ENCODE measurements at regions not wholly inside any gene's neighbourhood (a gene's known extent, or its start where the extent isn't known, plus 50 kb on each side); places are given as distances from the start of the nearest gene placed in this dataset.

DNA sequence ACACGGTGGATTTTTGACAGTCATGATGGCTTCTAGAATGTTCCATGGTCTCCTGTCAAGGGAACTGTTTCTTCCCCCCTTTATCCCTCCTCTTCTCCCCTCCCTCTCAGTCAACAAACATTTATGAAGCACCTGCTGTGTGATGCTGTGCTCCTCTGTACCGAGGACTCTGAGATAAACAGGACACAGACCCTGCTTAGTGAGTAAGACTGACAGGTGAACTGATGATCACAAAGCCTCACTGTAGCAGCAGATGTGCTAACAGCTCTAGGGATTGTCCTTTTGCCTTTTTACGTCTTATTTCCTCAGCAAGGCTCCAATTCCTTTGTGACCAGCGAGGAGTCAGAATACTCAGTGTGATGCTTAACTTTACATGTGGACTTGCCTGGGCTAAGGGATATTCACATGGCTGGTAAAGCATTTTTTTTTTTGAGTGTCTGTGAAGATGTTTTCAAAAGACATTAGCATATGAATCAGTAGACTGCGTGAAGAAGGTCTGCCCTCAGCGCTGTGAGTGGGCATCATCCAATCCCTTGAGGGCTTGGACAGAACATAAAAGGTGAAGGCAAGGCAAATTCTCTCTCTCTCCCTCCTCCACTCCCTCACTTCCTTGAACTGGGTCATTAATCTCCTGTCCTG, 170.1 kb downstream of the ADRA2A start:
- H3K27ac ChIP-seq = no peak overlapping the region
- TF ChIP-seq, protein P1, sequence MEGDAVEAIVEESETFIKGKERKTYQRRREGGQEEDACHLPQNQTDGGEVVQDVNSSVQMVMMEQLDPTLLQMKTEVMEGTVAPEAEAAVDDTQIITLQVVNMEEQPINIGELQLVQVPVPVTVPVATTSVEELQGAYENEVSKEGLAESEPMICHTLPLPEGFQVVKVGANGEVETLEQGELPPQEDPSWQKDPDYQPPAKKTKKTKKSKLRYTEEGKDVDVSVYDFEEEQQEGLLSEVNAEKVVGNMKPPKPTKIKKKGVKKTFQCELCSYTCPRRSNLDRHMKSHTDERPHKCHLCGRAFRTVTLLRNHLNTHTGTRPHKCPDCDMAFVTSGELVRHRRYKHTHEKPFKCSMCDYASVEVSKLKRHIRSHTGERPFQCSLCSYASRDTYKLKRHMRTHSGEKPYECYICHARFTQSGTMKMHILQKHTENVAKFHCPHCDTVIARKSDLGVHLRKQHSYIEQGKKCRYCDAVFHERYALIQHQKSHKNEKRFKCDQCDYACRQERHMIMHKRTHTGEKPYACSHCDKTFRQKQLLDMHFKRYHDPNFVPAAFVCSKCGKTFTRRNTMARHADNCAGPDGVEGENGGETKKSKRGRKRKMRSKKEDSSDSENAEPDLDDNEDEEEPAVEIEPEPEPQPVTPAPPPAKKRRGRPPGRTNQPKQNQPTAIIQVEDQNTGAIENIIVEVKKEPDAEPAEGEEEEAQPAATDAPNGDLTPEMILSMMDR (IDR thresholded peaks at IDR 0.05) = no peak
- no peak for ATAC-seq
- intact Hi-C loops (cut with DNase I) = no loop called here
- H3K4me1 ChIP-seq = no peaks in the 10 kb centered on the region
- DNase-seq = no peak
- no peaks in the 10 kb centered on the region for H3K27me3 ChIP-seq
- no peaks in the 10 kb centered on the region for H3K9me3 ChIP-seq
- no peak overlapping the region for H3K4me3 ChIP-seq
- H3K36me3 ChIP-seq = no peaks in the 10 kb centered on the region

DNA sequence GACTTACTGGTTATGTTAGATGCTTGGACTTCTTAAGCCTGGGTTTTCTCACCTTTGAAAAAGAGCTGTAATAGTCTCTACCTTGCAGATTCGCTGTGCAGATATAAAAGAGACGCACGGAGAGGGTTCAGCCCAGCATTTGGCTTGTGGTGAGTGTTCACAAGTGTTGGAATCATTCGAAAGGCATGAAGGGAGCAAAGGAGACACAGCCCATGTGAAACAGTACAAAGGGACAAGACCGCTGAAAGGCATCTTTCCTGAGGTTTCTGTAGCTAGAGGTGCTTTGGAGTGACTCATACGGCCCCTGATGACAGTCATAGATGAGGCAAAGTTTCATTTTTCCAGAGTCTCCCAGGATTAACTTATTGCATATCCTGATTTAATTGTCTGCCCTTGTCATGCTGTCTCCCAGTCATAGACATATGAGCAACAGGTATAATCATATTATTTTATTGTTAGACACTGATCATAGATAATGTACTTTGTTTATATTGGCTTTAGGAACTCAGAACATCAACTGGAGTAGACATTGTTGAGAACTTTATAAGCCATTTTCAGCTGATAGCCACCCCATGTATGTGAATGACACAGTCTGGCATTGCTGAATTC, 171.1 kb downstream of the ADRA2A start:
- no peak for ATAC-seq
- Histone ChIP-seq H3K4me3 (no peak overlapping the region), H3K36me3 (no peaks in the 10 kb centered on the region), H3K27me3 (no peaks in the 10 kb centered on the region), H3K9me3 (no peaks in the 10 kb centered on the region), H3K4me1 (no peaks in the 10 kb centered on the region), H3K27ac (no peak overlapping the region)
- DNase-seq = no peak
- intact Hi-C loops (cut with DNase I) = no loop called here
- TF ChIP-seq, protein P1 (IDR thresholded peaks at IDR 0.05) = no peak

DNA sequence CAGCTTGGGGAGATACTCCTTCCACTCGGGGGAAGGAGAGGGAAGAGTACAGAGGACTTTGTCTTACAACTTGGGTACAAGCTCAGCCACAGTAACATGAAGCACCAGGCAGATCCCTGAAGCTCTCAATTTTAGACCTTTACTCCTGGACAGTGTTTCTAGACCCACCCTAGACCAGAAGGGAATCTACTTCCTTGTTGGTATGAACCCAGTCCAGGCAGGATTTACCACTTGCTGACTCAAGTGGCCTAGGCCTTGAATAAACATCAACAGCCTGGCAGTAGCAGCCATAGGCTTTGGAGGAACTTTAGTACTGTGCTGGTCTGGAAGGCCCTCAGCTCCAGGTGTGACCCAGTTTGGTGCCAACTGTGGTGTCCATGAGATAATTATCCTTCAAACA, 173.1 kb downstream of the ADRA2A start:
- Histone ChIP-seq H3K27me3 (no peaks in the 10 kb centered on the region), H3K27ac (no peak overlapping the region), H3K4me1 (no peaks in the 10 kb centered on the region), H3K36me3 (no peaks in the 10 kb centered on the region), H3K9me3 (no peaks in the 10 kb centered on the region), H3K4me3 (no peak overlapping the region)
- TF ChIP-seq, protein P1 (IDR thresholded peaks at IDR 0.05) = no peak
- peak; percentile 18 for ATAC-seq
- intact Hi-C loops (cut with DNase I) = no loop called here
- DNase-seq = no peak

GRCh38 chr10:111261081-111261615, 184.3 kb downstream of the ADRA2A start:
- ATAC-seq (peak; percentile 44), DNase-seq (peak in 2 of 4 donors; percentile 2 to 52)
- no peaks in the 10 kb centered on the region for H3K4me1 ChIP-seq
- TF ChIP-seq, protein P1 (IDR thresholded peaks at IDR 0.05) = no peak
- H3K27me3 ChIP-seq = no peaks in the 10 kb centered on the region
- H3K36me3 ChIP-seq = no peaks in the 10 kb centered on the region
- no peak overlapping the region for H3K27ac ChIP-seq
- H3K4me3 ChIP-seq = no peak overlapping the region
- intact Hi-C loops (cut with DNase I) = no loop called here
- H3K9me3 ChIP-seq = no peaks in the 10 kb centered on the region

DNA sequence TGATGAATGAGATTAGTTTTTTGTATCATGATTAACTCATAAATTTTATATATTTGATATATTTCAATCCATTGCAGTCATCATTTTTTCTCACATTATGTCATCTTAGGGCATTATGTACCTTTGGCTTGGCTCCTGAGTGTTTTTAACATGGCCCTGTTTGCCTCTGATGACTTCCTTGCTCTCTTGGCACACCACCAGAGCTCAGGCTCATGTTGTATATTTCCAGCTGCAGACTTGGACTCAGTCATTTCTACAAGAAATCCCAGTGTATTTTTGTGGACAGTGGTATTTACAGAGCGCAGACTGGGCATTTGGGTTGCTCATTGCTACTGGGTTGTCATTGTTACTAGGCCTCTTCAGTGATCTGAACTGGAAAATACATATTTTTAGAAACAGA, 188.5 kb downstream of the ADRA2A start:
- Histone ChIP-seq H3K4me1 (no peaks in the 10 kb centered on the region), H3K36me3 (no peaks in the 10 kb centered on the region), H3K27ac (no peak overlapping the region), H3K27me3 (no peaks in the 10 kb centered on the region), H3K9me3 (no peaks in the 10 kb centered on the region), H3K4me3 (no peak overlapping the region)
- DNase-seq (peak in 1 of 4 donors; percentile 3), ATAC-seq (no peak)
- TF ChIP-seq, protein P1 (IDR thresholded peaks at IDR 0.05) = no peak
- intact Hi-C loops (cut with DNase I) = no loop called here
